Uterus (tissue), 2 donors: ENCODE measurements at regions not wholly inside any gene's neighbourhood (a gene's known extent, or its start where the extent isn't known, plus 50 kb on each side); places are given as distances from the start of the nearest gene placed in this dataset.

ENCODE experiments used
- CTCF ChIP-seq, 4 experiments: fragments of 200-600 bp in 2 of 4; fragments of 450-650 bp in 2 of 4; sonication (generic) in 2 of 4; IDR thresholded peaks; one replicate each; pipeline ENCODE4 v1.5.1; 2016 to 2019; ENCODE audit warnings: antibody characterized with exemption in 4 of 4, mild to moderate bottlenecking in 2 of 4, moderate library complexity in 1 of 4
- POLR2A ChIP-seq, 2 donors: fragments of 450-650 bp; IDR thresholded peaks; one replicate each; pipeline ENCODE4 v1.6.1; 2016; ENCODE audit warnings: antibody characterized with exemption in 2 of 2, mild to moderate bottlenecking in 1 of 2, moderate library complexity in 1 of 2

GRCh38 chr21:26624983-26625519, 52.0 kb upstream of the CYYR1 start:
- TF ChIP-seq POLR2A (IDR thresholded peaks at IDR 0.05), result no peak
- TF ChIP-seq CTCF (IDR thresholded peaks at IDR 0.05), result no peak
